ENCODE measurements at regions not wholly inside any gene's neighbourhood (a gene's known extent, or its start where the extent isn't known, plus 50 kb on each side); places are given as distances from the start of the nearest gene placed in this dataset.

- Histone ChIP-seq H3K4me1 (no peaks in the 10 kb centered on the region), H3K27me3 (no peaks in the 10 kb centered on the region), H3K36me3 (no peaks in the 10 kb centered on the region), H3K27ac (no peak overlapping the region), H3K9me3 (no peaks in the 10 kb centered on the region), H3K4me3 (no peak overlapping the region)
- no peak for TF ChIP-seq CTCF (IDR thresholded peaks at IDR 0.05)
- TF ChIP-seq POLR2A (IDR thresholded peaks at IDR 0.05) = no peak
- ATAC-seq (no peak), DNase-seq (no peak)
- 68 to 80% (median 72%) methylated on average over 4 of the region's 4 CpGs for WGBS, 4 donors
- intact Hi-C loops (cut with DNase I) = no loop called here
Observed at GRCh38 chr1:222865718-222866117, 50.9 kb downstream of the DISP1 start.

GRCh38 chr1:222867316-222867715, 52.5 kb downstream of the DISP1 start:
- Histone ChIP-seq H3K4me3 (no peak overlapping the region), H3K4me1 (no peaks in the 10 kb centered on the region), H3K27ac (no peak overlapping the region), H3K36me3 (no peaks in the 10 kb centered on the region), H3K9me3 (no peaks in the 10 kb centered on the region), H3K27me3 (no peaks in the 10 kb centered on the region)
- intact Hi-C loops (cut with DNase I) = no loop called here
- ATAC-seq (no peak), DNase-seq (no peak)
- TF ChIP-seq POLR2A (IDR thresholded peaks at IDR 0.05) (no peak), CTCF (IDR thresholded peaks at IDR 0.05) (no peak)
- 94 to 98% (median 96%) methylated on average over 1 of the region's 1 CpG for WGBS, 4 donors

GRCh38 chr1:222876182-222876581, 61.3 kb downstream of the DISP1 start:
- no peaks in the 10 kb centered on the region for H3K27me3 ChIP-seq
- H3K4me3 ChIP-seq = no peak overlapping the region
- 88 to 98% (median 94%) methylated on average over 1 of the region's 1 CpG for WGBS, 4 donors
- H3K36me3 ChIP-seq = no peaks in the 10 kb centered on the region
- no peaks in the 10 kb centered on the region for H3K4me1 ChIP-seq
- H3K27ac ChIP-seq = no peak overlapping the region
- DNase-seq = no peak
- TF ChIP-seq CTCF (IDR thresholded peaks at IDR 0.05) (no peak), POLR2A (IDR thresholded peaks at IDR 0.05) (no peak)
- intact Hi-C loops (cut with DNase I) = no loop called here
- ATAC-seq = no peak
- no peaks in the 10 kb centered on the region for H3K9me3 ChIP-seq

GRCh38 chr1:222877854-222878253, 63.0 kb downstream of the DISP1 start:
- TF ChIP-seq POLR2A (IDR thresholded peaks at IDR 0.05) (no peak), CTCF (IDR thresholded peaks at IDR 0.05) (no peak)
- no peaks in the 10 kb centered on the region for H3K9me3 ChIP-seq
- no peaks in the 10 kb centered on the region for H3K27me3 ChIP-seq
- H3K27ac ChIP-seq = peak overlapping the region in 1 of 12 donors; percentile 17
- H3K36me3 ChIP-seq = no peaks in the 10 kb centered on the region
- DNase-seq = peak in 1 of 5 donors; percentile 25
- H3K4me3 ChIP-seq = no peak overlapping the region
- intact Hi-C loops (cut with DNase I) = no loop called here
- no peaks in the 10 kb centered on the region for H3K4me1 ChIP-seq
- peak in 3 of 4 donors; percentile 67 to 80 (median 76) for ATAC-seq
- 76 to 85% (median 79%) methylated on average over 2 of the region's 2 CpGs for WGBS, 4 donors

Data from heart left ventricle (tissue), 16 donors.